A549 (cell line): ENCODE measurements at regions not wholly inside any gene's neighbourhood (a gene's known extent, or its start where the extent isn't known, plus 50 kb on each side); places are given as distances from the start of the nearest gene placed in this dataset.

Experiments
- ATAC-seq, 2 experiments: fragments of 200-7000 bp in 1 of 2; fragments of >200 bp in 1 of 2; cut with Nextera tagmentation in 1 of 2; cut with Tn5 transposase in 1 of 2; 3 replicates each; pipeline versions ENCODE4 v1.8.0 to v1.9.1; 2018 to 2020; ENCODE audit warnings: mild to moderate bottlenecking in 1 of 2, moderate library complexity in 1 of 2
- CTCF ChIA-PET: fragments of 300-600 bp; sonication (Branson Sonifier 250); formaldehyde crosslinking; extraction: SDS; loops from one replicate; lab custom pipeline; 2021; ENCODE audit warnings: antibody characterized with exemption, inconsistent platforms; lab: Yijun Ruan, JAX
- POLR2A ChIA-PET: fragments of 350-600 bp; formaldehyde crosslinking; extraction: SDS; loops from one replicate; lab custom pipeline; 2021; ENCODE audit warnings: antibody characterized with exemption, inconsistent platforms; lab: Yijun Ruan, JAX
- DNase-seq, 2 experiments: peaks; one replicate each; pipeline versions ENCODE4 v3.0.0 to v3.0.0-alpha.2; 2011 to 2016; ENCODE audit warnings: low read depth in 1 of 2, low spot score in 1 of 2
- FAIRE-seq: peaks from 2 replicates; lab custom pipeline; 2011; peaks lifted over from hg19 to GRCh38; lab: Jason Lieb, UNC
- H3K27ac ChIP-seq, 2 experiments: fragments of >200 bp; sonication (Bioruptor Twin); formaldehyde crosslinking; 3 replicates each; pipeline ENCODE4 v1.5.1; 2016 to 2017
- H3K4me1 ChIP-seq: fragments of >200 bp; sonication (Bioruptor Twin); formaldehyde crosslinking; 3 replicates; pipeline ENCODE4 v1.6.1; 2016
- H3K4me2 ChIP-seq: fragments of >200 bp; sonication (Bioruptor Twin); formaldehyde crosslinking; 3 replicates; pipeline ENCODE4 v1.6.1; 2016
- H3K4me3 ChIP-seq: fragments of >200 bp; sonication (Bioruptor Twin); formaldehyde crosslinking; 3 replicates; pipeline ENCODE4 v1.5.1; 2016
- H3K9me3 ChIP-seq: fragments of >200 bp; sonication (Bioruptor Twin); formaldehyde crosslinking; 3 replicates; pipeline ENCODE4 v1.6.1; 2016
- EHMT2 ChIP-seq: fragments of 200-600 bp; sonication (generic); IDR thresholded peaks from 2 replicates; pipeline ENCODE4 v1.6.1; 2016; ENCODE audit warnings: antibody characterized with exemption, low read depth, mild to moderate bottlenecking, moderate library complexity
- HOXA7 ChIP-seq: fragments of 250-450 bp; sonication (Bioruptor Pico); IDR thresholded peaks from 2 replicates; pipeline ENCODE4 v1.5.0; 2020; ENCODE audit warnings: mild to moderate bottlenecking, moderate library complexity
- HOXB5 ChIP-seq: fragments of 250-450 bp; sonication (Bioruptor Pico); IDR thresholded peaks from 2 replicates; pipeline ENCODE4 v1.5.0; 2020; ENCODE audit warnings: mild to moderate bottlenecking, moderate library complexity
- KDM5A ChIP-seq: fragments of 200-600 bp; sonication (generic); IDR thresholded peaks from 2 replicates; pipeline ENCODE4 v1.6.1; 2016; ENCODE audit warnings: antibody characterized with exemption, mild to moderate bottlenecking
- MAFK ChIP-seq: fragments of 450-650 bp; IDR thresholded peaks from 2 replicates; pipeline ENCODE4 v1.6.1; 2014; ENCODE audit not compliant: partially characterized antibody
- NPAS2 ChIP-seq: fragments of 250-450 bp; sonication (Bioruptor Pico); IDR thresholded peaks from 2 replicates; pipeline ENCODE4 v1.8.0; 2022; ENCODE audit warnings: mild to moderate bottlenecking, moderate library complexity, borderline replicate concordance
- NR3C1 ChIP-seq: fragments of >200 bp; sonication (Bioruptor Twin); formaldehyde crosslinking; IDR thresholded peaks from 3 replicates; pipeline ENCODE4 v1.6.1; 2017
- POLR2AphosphoS2 ChIP-seq: conservative IDR thresholded peaks from 2 replicates; pipeline ENCODE4 v1.6.1; 2012; ENCODE audit warnings: low read length, improper control_type of control experiment, inconsistent platforms
- RCOR1 ChIP-seq: fragments of 150-350 bp; IDR thresholded peaks from 2 replicates; pipeline ENCODE4 v1.6.1; 2014; ENCODE audit warnings: antibody characterized with exemption, low read length, low read depth
- SMC3 ChIP-seq: fragments of >200 bp; sonication (Bioruptor Twin); formaldehyde crosslinking; IDR thresholded peaks from 3 replicates; pipeline ENCODE4 v1.6.1; 2018; ENCODE audit warnings: inconsistent platforms
- TFCP2L1 ChIP-seq: fragments of 250-450 bp; sonication (Bioruptor Pico); IDR thresholded peaks from 2 replicates; pipeline ENCODE4 v1.5.0; 2021; ENCODE audit warnings: mild to moderate bottlenecking
- ZC3H11A ChIP-seq: fragments of 450-650 bp; IDR thresholded peaks from 2 replicates; pipeline ENCODE4 v1.6.1; 2014; ENCODE audit warnings: antibody characterized with exemption, mild to moderate bottlenecking
- ZFP36 ChIP-seq: fragments of 450-650 bp; IDR thresholded peaks from 2 replicates; pipeline ENCODE4 v1.6.1; 2014; ENCODE audit warnings: borderline replicate concordance; ENCODE audit not compliant: partially characterized antibody
- ZSCAN20 ChIP-seq: fragments of 250-450 bp; sonication (Bioruptor Pico); IDR thresholded peaks from 2 replicates; pipeline ENCODE4 v1.8.0; 2022; ENCODE audit warnings: mild to moderate bottlenecking, moderate library complexity
- WGBS: methylation state at CpG from one replicate; pipeline ENCODE4 v1.1.6; 2017; ENCODE audit errors: missing lambda C conversion rate; 5-methylcytosine and 5-hydroxymethylcytosine counted together
- TF ChIP-seq, protein P1 (sequence below): fragments of 450-650 bp; IDR thresholded peaks from 2 replicates; pipeline ENCODE4 v1.6.1; 2014; ENCODE audit warnings: antibody characterized with exemption
- TF ChIP-seq, protein P2 (sequence below): fragments of >200 bp; sonication (Bioruptor Twin); formaldehyde crosslinking; IDR thresholded peaks from 3 replicates; pipeline ENCODE4 v1.5.1; 2016
- TF ChIP-seq, protein P3 (sequence below): fragments of 200-600 bp; sonication (generic); IDR thresholded peaks from 2 replicates; pipeline ENCODE4 v1.6.1; 2016; ENCODE audit warnings: antibody characterized with exemption, mild to moderate bottlenecking, moderate library complexity
- TF ChIP-seq, protein P4 (sequence below): fragments of 250-450 bp; sonication (Bioruptor Pico); IDR thresholded peaks from 2 replicates; pipeline ENCODE4 v1.5.0; 2020; ENCODE audit warnings: low read depth, mild to moderate bottlenecking, moderate library complexity
- TF ChIP-seq, protein P5 (sequence below): IDR thresholded peaks from 2 replicates; pipeline ENCODE4 v1.6.1; 2012
- TF ChIP-seq, protein P6 (sequence below): fragments of 150-350 bp; IDR thresholded peaks from 2 replicates; pipeline ENCODE4 v1.6.1; 2014; ENCODE audit warnings: low read depth, mild to moderate bottlenecking, low read length

DNA sequence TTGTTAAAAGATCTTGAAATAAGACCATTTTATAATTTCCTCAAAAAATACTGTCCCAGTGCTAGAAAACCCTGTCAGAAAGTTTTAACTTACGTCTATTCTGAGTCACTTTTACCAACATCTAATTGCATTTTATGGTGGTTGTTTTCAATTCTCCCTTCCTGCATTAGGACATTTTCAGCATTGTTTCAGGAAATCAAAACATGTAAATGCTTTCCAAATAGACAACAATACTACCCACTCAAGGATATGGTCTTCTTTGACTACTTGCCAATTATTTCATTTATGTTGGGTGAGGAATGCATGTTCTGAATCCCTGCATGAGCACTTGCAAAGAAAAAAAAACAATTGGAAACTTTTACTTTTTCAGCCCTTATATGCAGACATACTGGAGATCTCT is 284.6 kb upstream of the PDE4D start:
- ATAC-seq: no peak
- DNase-seq: no peak

DNA sequence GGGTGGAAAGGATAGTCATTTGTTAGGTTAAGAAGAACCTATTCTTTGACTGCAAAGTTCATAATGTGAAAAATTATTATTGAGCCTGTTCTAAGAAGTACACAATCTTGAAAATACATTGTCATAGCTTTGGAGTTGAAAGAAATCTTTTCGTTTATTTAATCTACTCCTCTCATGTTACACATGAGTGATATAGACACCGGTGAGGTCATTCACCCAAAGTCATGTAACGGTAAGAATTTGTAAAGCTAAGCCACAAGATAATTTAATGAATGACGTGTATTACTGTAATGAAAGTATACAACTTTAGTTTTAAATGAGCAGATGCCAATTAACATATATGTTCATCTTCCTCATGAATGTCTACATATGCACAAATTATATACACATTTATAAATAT is 284.1 kb upstream of the PDE4D start:
- ChIA-PET POLR2A (no interaction called here), CTCF (interaction anchor here (0.6 kb wide), 1 partner anchor 281 kb away, joined by 3 read pairs; no protein-coding TSS in a partner anchor)
- Histone ChIP-seq H3K27ac (no peak overlapping the region), H3K4me3 (no peak overlapping the region), H3K4me2 (no peak overlapping the region), H3K9me3 (peaks cover 15% of the 10 kb centered on the region), H3K4me1 (no peaks in the 10 kb centered on the region)
- FAIRE-seq: no peak
- 69% methylated on average over 4 of the region's 4 CpGs for WGBS
- TF ChIP-seq, protein P1, sequence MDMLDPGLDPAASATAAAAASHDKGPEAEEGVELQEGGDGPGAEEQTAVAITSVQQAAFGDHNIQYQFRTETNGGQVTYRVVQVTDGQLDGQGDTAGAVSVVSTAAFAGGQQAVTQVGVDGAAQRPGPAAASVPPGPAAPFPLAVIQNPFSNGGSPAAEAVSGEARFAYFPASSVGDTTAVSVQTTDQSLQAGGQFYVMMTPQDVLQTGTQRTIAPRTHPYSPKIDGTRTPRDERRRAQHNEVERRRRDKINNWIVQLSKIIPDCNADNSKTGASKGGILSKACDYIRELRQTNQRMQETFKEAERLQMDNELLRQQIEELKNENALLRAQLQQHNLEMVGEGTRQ: no peak
- TF ChIP-seq MAFK: no peak
- no peak for TF ChIP-seq POLR2AphosphoS2
- TF ChIP-seq, protein P2, sequence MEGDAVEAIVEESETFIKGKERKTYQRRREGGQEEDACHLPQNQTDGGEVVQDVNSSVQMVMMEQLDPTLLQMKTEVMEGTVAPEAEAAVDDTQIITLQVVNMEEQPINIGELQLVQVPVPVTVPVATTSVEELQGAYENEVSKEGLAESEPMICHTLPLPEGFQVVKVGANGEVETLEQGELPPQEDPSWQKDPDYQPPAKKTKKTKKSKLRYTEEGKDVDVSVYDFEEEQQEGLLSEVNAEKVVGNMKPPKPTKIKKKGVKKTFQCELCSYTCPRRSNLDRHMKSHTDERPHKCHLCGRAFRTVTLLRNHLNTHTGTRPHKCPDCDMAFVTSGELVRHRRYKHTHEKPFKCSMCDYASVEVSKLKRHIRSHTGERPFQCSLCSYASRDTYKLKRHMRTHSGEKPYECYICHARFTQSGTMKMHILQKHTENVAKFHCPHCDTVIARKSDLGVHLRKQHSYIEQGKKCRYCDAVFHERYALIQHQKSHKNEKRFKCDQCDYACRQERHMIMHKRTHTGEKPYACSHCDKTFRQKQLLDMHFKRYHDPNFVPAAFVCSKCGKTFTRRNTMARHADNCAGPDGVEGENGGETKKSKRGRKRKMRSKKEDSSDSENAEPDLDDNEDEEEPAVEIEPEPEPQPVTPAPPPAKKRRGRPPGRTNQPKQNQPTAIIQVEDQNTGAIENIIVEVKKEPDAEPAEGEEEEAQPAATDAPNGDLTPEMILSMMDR: no peak
- TF ChIP-seq SMC3: no peak
- TF ChIP-seq, protein P3, sequence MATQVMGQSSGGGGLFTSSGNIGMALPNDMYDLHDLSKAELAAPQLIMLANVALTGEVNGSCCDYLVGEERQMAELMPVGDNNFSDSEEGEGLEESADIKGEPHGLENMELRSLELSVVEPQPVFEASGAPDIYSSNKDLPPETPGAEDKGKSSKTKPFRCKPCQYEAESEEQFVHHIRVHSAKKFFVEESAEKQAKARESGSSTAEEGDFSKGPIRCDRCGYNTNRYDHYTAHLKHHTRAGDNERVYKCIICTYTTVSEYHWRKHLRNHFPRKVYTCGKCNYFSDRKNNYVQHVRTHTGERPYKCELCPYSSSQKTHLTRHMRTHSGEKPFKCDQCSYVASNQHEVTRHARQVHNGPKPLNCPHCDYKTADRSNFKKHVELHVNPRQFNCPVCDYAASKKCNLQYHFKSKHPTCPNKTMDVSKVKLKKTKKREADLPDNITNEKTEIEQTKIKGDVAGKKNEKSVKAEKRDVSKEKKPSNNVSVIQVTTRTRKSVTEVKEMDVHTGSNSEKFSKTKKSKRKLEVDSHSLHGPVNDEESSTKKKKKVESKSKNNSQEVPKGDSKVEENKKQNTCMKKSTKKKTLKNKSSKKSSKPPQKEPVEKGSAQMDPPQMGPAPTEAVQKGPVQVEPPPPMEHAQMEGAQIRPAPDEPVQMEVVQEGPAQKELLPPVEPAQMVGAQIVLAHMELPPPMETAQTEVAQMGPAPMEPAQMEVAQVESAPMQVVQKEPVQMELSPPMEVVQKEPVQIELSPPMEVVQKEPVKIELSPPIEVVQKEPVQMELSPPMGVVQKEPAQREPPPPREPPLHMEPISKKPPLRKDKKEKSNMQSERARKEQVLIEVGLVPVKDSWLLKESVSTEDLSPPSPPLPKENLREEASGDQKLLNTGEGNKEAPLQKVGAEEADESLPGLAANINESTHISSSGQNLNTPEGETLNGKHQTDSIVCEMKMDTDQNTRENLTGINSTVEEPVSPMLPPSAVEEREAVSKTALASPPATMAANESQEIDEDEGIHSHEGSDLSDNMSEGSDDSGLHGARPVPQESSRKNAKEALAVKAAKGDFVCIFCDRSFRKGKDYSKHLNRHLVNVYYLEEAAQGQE: no peak
- TF ChIP-seq, protein P4, sequence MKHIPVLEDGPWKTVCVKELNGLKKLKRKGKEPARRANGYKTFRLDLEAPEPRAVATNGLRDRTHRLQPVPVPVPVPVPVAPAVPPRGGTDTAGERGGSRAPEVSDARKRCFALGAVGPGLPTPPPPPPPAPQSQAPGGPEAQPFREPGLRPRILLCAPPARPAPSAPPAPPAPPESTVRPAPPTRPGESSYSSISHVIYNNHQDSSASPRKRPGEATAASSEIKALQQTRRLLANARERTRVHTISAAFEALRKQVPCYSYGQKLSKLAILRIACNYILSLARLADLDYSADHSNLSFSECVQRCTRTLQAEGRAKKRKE (CRISPR knock-in tag): no peak
- TF ChIP-seq, protein P5, sequence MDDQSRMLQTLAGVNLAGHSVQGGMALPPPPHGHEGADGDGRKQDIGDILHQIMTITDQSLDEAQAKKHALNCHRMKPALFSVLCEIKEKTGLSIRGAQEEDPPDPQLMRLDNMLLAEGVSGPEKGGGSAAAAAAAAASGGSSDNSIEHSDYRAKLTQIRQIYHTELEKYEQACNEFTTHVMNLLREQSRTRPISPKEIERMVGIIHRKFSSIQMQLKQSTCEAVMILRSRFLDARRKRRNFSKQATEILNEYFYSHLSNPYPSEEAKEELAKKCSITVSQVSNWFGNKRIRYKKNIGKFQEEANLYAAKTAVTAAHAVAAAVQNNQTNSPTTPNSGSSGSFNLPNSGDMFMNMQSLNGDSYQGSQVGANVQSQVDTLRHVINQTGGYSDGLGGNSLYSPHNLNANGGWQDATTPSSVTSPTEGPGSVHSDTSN: no peak
- no peak for TF ChIP-seq HOXA7
- no peak for ATAC-seq
- DNase-seq: no peak

More for the DNA sequence above, 284.6 kb upstream of the PDE4D start:
- 55% methylated on average over 1 of the region's 1 CpG for WGBS
- CTCF ChIA-PET: interaction anchor here (0.6 kb wide), 1 partner anchor 281 kb away, joined by 3 read pairs; no protein-coding TSS in a partner anchor
- no peaks in the 10 kb centered on the region for H3K4me1 ChIP-seq
- H3K27ac ChIP-seq: no peak overlapping the region
- H3K4me3 ChIP-seq: no peak overlapping the region
- H3K4me2 ChIP-seq: no peak overlapping the region
- FAIRE-seq: no peak
- TF ChIP-seq ZC3H11A: no peak
- peaks cover 15% of the 10 kb centered on the region for H3K9me3 ChIP-seq
- POLR2A ChIA-PET: no interaction called here

DNA sequence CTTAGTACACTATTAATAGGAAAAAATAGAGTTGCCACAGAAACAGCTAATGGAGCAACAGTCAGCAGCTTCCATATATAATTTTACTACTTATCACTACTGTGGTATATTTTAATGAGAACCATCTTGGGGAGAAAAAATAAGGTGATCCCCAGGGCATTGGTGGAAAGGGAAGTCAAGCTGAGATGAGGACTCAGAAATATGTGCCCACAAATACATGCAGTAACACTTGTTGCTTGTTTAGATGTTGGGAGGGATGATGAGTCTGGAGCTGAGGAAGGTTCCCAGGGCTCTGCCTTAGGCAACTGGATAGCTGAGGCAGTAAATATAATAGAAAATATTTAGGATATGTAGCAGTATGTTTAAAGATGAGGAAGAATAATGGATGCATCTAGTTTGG is 280.1 kb upstream of the PDE4D start:
- DNase-seq (no peak), FAIRE-seq (no peak), ATAC-seq (no peak)
- H3K27ac ChIP-seq: no peak overlapping the region
- no peak overlapping the region for H3K4me2 ChIP-seq
- peaks cover 15% of the 10 kb centered on the region for H3K9me3 ChIP-seq
- H3K4me1 ChIP-seq: no peaks in the 10 kb centered on the region
- no peak overlapping the region for H3K4me3 ChIP-seq
- ChIA-PET POLR2A (no interaction called here), CTCF (no interaction called here)
- TF ChIP-seq POLR2AphosphoS2: no peak
- no peak for TF ChIP-seq EHMT2
- TF ChIP-seq NPAS2 (CRISPR knock-in tag): no peak
- TF ChIP-seq, protein P3: no peak
- no peak for TF ChIP-seq RCOR1
- TF ChIP-seq TFCP2L1 (CRISPR knock-in tag): no peak
- TF ChIP-seq NR3C1: no peak
- TF ChIP-seq KDM5A: no peak
- no peak for TF ChIP-seq ZSCAN20 (CRISPR knock-in tag)
- TF ChIP-seq, protein P6, sequence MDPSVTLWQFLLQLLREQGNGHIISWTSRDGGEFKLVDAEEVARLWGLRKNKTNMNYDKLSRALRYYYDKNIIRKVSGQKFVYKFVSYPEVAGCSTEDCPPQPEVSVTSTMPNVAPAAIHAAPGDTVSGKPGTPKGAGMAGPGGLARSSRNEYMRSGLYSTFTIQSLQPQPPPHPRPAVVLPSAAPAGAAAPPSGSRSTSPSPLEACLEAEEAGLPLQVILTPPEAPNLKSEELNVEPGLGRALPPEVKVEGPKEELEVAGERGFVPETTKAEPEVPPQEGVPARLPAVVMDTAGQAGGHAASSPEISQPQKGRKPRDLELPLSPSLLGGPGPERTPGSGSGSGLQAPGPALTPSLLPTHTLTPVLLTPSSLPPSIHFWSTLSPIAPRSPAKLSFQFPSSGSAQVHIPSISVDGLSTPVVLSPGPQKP: no peak
- TF ChIP-seq ZFP36: no peak
- TF ChIP-seq HOXB5 (CRISPR knock-in tag): no peak
